ENCODE measurements at regions not wholly inside any gene's neighbourhood (a gene's known extent, or its start where the extent isn't known, plus 50 kb on each side); places are given as distances from the start of the nearest gene placed in this dataset.

- Histone ChIP-seq H3K4me2 (ENCODE audit: control insufficient read depth, insufficient read depth) (no peak overlapping the region), H2AFZ (ENCODE audit: control insufficient read depth, low read depth, low read length) (no peak overlapping the region), H3K27me3 (replicated peaks in 1 of 2; ENCODE audit: control insufficient read depth in 2 of 2, insufficient read depth in 2 of 2, low read length in 1 of 2) (no peaks in the 10 kb centered on the region), H3K9ac (ENCODE audit: control insufficient read depth, insufficient read depth, low read length) (no peak overlapping the region), H3K4me1 (ENCODE audit: control insufficient read depth, insufficient read depth, low read length) (no peaks in the 10 kb centered on the region), H3K4me3 (no peak overlapping the region), H3K79me2 (ENCODE audit: control insufficient read depth, insufficient read depth, low read length) (no peaks in the 10 kb centered on the region), H3K9me3 (replicated peaks; ENCODE audit: control insufficient read depth, insufficient read depth, low read length) (no peaks in the 10 kb centered on the region), H4K20me1 (ENCODE audit: control insufficient read depth, insufficient read depth) (no peaks in the 10 kb centered on the region), H3K36me3 (ENCODE audit: control insufficient read depth in 2 of 2, insufficient read depth in 2 of 2, low read length in 1 of 2) (no peaks in the 10 kb centered on the region), H3K27ac (ENCODE audit: control insufficient read depth, insufficient read depth) (no peak overlapping the region)
- in situ Hi-C loops (cut with MboI) = no loop called here
- RAD21 ChIA-PET (ENCODE audit: unreplicated experiment) = no interaction called here
- CTCF ChIA-PET = no interaction called here
- ATAC-seq = no peak
- no peak for TF ChIP-seq FOXM1 (IDR thresholded peaks at IDR 0.05; ENCODE audit: low read depth, low read length)
- TF ChIP-seq BCLAF1 (IDR thresholded peaks at IDR 0.05) = no peak
- TF ChIP-seq SMAD1 (IDR thresholded peaks at IDR 0.05; ENCODE audit: low read depth, partially characterized antibody) = no peak
- no peak for TF ChIP-seq NR2C2 (IDR thresholded peaks at IDR 0.05; ENCODE audit: borderline replicate concordance, control insufficient read depth, insufficient read length, low read depth)
- intact Hi-C loops (cut with micrococcal nuclease; ENCODE audit: unreplicated experiment) = no loop called here
- FAIRE-seq = no peak
- POLR2A ChIA-PET = no interaction called here
- WGBS (ENCODE audit: insufficient coverage, insufficient replicate concordance, low lambda C conversion rate, missing lambda C conversion rate) = 63% methylated on average over 9 of the region's 9 CpGs
- SMC1A ChIA-PET (ENCODE audit: uncharacterized antibody, unreplicated experiment) = no interaction called here
- BruUV-seq (replicated peaks) = no TSS peak
- no peak for DNase-seq (ENCODE audit: low read depth, low spot score)
Measured at GRCh38 chr2:54030396-54030741, 59.6 kb upstream of the PSME4 start.

- in situ Hi-C loops (cut with MboI) = no loop called here
- Histone ChIP-seq H3K4me3 (no peak overlapping the region), H2AFZ (ENCODE audit: control insufficient read depth, low read depth, low read length) (no peak overlapping the region), H3K27me3 (replicated peaks in 1 of 2; ENCODE audit: control insufficient read depth in 2 of 2, insufficient read depth in 2 of 2, low read length in 1 of 2) (no peaks in the 10 kb centered on the region), H3K27ac (ENCODE audit: control insufficient read depth, insufficient read depth) (no peak overlapping the region), H3K9me3 (replicated peaks; ENCODE audit: control insufficient read depth, insufficient read depth, low read length) (no peaks in the 10 kb centered on the region), H3K9ac (ENCODE audit: control insufficient read depth, insufficient read depth, low read length) (no peak overlapping the region), H3K79me2 (ENCODE audit: control insufficient read depth, insufficient read depth, low read length) (no peaks in the 10 kb centered on the region), H3K4me1 (ENCODE audit: control insufficient read depth, insufficient read depth, low read length) (no peaks in the 10 kb centered on the region), H3K36me3 (ENCODE audit: control insufficient read depth in 2 of 2, insufficient read depth in 2 of 2, low read length in 1 of 2) (no peaks in the 10 kb centered on the region), H4K20me1 (ENCODE audit: control insufficient read depth, insufficient read depth) (no peaks in the 10 kb centered on the region), H3K4me2 (ENCODE audit: control insufficient read depth, insufficient read depth) (no peak overlapping the region)
- WGBS (ENCODE audit: insufficient coverage, insufficient replicate concordance, low lambda C conversion rate, missing lambda C conversion rate) = 80% methylated on average over 11 of the region's 11 CpGs
- no TSS peak for BruUV-seq (replicated peaks)
- intact Hi-C loops (cut with micrococcal nuclease; ENCODE audit: unreplicated experiment) = no loop called here
- POLR2A ChIA-PET = no interaction called here
- SMC1A ChIA-PET (ENCODE audit: uncharacterized antibody, unreplicated experiment) = no interaction called here
- ATAC-seq = no peak
- RAD21 ChIA-PET (ENCODE audit: unreplicated experiment) = no interaction called here
- DNase-seq (ENCODE audit: low read depth, low spot score) = no peak
- CTCF ChIA-PET = no interaction called here
- FAIRE-seq = no peak
- TF ChIP-seq BHLHE40 (IDR thresholded peaks at IDR 0.05; ENCODE audit: borderline replicate concordance in 1 of 2, low read depth in 2 of 2, low read length in 1 of 2) = no peak
- no peak for TF ChIP-seq ETV6 (conservative IDR thresholded peaks at IDR 0.05 in 1 of 2, IDR thresholded peaks at IDR 0.05 in 1 of 2; ENCODE audit: borderline replicate concordance in 1 of 2, low read depth in 1 of 2)
- no peak for TF ChIP-seq CUX1 (IDR thresholded peaks at IDR 0.05; ENCODE audit: insufficient replicate concordance, low read depth, low read length)
- no peak for TF ChIP-seq SIX5 (IDR thresholded peaks at IDR 0.05; ENCODE audit: low read depth, low read length, severe bottlenecking)
- TF ChIP-seq JUND (IDR thresholded peaks at IDR 0.05; ENCODE audit: low read depth, low read length) = no peak
Measured at GRCh38 chr2:54029721-54030395, 59.1 kb upstream of the PSME4 start.
